ENCODE measurements at regions not wholly inside any gene's neighbourhood (a gene's known extent, or its start where the extent isn't known, plus 50 kb on each side); places are given as distances from the start of the nearest gene placed in this dataset.

DNA sequence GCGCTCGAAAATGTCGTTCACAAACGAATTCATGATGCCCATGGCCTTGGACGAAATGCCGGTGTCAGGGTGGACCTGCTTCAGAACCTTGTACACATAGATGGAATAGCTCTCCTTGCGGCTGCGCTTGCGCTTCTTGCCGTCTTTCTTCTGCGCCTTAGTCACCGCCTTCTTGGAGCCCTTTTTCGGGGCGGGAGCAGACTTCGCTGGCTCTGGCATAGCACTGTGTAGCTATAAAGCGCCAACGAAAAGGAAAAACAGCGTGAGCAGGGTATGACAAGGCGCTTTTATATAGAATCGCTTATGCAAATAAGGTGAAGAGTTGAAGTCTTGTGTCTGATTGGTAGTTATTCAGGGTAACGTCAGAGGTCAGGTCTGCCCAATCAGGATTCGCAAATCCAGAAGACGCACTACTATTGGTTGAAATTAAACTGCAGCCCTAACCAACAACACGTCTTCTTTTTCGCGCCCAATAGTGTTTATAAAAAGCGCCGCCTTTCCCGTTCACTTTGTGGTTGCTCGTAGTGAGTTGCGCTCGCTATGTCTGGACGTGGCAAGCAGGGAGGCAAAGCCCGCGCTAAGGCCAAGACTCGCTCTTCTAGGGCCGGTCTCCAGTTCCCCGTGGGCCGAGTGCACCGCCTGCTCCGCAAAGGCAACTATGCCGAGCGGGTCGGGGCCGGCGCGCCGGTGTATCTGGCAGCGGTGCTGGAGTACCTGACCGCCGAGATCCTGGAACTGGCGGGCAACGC lies 114.8 kb upstream of the PRSS16 start:
- TF ChIP-seq EZH2phosphoT487 (IDR thresholded peaks at IDR 0.05; ENCODE audit: insufficient read depth, low read depth): no peak
- TF ChIP-seq EZH2 (IDR thresholded peaks at IDR 0.05; ENCODE audit: insufficient read depth, poor library complexity, severe bottlenecking): no peak

Measured in GM23248 (cell line).